ENCODE measurements at regions not wholly inside any gene's neighbourhood (a gene's known extent, or its start where the extent isn't known, plus 50 kb on each side); places are given as distances from the start of the nearest gene placed in this dataset.

DNA sequence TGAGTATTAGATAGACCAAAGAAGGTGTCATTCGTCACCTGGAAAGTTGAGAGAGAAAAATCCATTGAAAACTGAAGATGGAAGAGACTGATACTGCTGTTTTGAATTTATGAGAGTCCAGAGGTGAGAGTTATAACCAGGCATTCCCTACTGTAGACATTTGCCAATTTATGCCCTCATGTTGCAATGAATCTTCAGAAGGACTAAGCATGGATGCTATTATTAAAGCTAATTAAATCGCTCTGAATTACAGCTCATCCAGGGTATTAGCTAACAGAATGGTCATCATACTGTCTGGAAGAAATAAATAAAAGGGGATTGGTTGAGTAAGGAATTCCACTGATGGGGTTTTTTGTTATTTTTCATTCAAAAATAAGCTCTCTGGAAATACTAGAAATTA, 101.6 kb upstream of the PLPP4 start:
- TF ChIP-seq CTCF (IDR thresholded peaks at IDR 0.05) (no peak), EZH2 (IDR thresholded peaks at IDR 0.05) (no peak), EZH2phosphoT487 (IDR thresholded peaks at IDR 0.05) (no peak)

All from neural progenitor cell (in vitro differentiated cells).